Anterior cingulate cortex (tissue), 58 donors: ENCODE measurements at regions not wholly inside any gene's neighbourhood (a gene's known extent, or its start where the extent isn't known, plus 50 kb on each side); places are given as distances from the start of the nearest gene placed in this dataset.

Experiments
- DNase-seq, 58 donors: peaks; one replicate each; lab custom pipeline; 2025; lab: John Stamatoyannopoulos, UW

- DNase-seq, result no peak
Observed at GRCh38 chr2:237150186-237150585, 64.5 kb downstream of the COPS8 start.

- DNase-seq, result no peak
Observed at GRCh38 chr2:237150831-237151375, 65.2 kb downstream of the COPS8 start.

GRCh38 chr2:237152361-237152760 lies 66.7 kb downstream of the COPS8 start:
- no peak for DNase-seq

- no peak for DNase-seq
Observed at GRCh38 chr2:237153181-237153580, 67.5 kb downstream of the COPS8 start.

GRCh38 chr2:237154082-237154638 lies 68.5 kb downstream of the COPS8 start:
- DNase-seq, result no peak

- DNase-seq, result no peak
Observed at GRCh38 chr2:237154884-237155851, 69.5 kb downstream of the COPS8 start.

- DNase-seq, result peak in 12 of 58 donors; percentile 4 to 50 (median 14)
Observed at GRCh38 chr2:237156031-237156856, 70.6 kb downstream of the COPS8 start.

GRCh38 chr2:237156857-237157779 lies 71.4 kb downstream of the COPS8 start:
- DNase-seq, result no peak

- DNase-seq, result no peak
Observed at GRCh38 chr2:237157780-237158102, 72.1 kb downstream of the COPS8 start.

- no peak for DNase-seq
Observed at GRCh38 chr2:237158194-237158593, 72.5 kb downstream of the COPS8 start.

GRCh38 chr2:237159006-237159911 lies 73.6 kb downstream of the COPS8 start:
- no peak for DNase-seq

- no peak for DNase-seq
Observed at GRCh38 chr2:237160271-237160919, 74.7 kb downstream of the COPS8 start.

GRCh38 chr2:237161189-237161588 lies 75.5 kb downstream of the COPS8 start:
- DNase-seq, result no peak

- DNase-seq, result no peak
Observed at GRCh38 chr2:237162959-237163358, 77.3 kb downstream of the COPS8 start.

GRCh38 chr2:237164474-237165042 lies 78.9 kb downstream of the COPS8 start:
- no peak for DNase-seq

- DNase-seq, result no peak
Observed at GRCh38 chr2:237165405-237166276, 80.0 kb downstream of the COPS8 start.

- no peak for DNase-seq
Observed at GRCh38 chr2:237167038-237167437, 81.3 kb downstream of the COPS8 start.
